Activated CD8-positive, alpha-beta memory T cell treated with anti-CD3 and anti-CD28 coated beads for 36 hours (primary cell): ENCODE measurements at regions not wholly inside any gene's neighbourhood (a gene's known extent, or its start where the extent isn't known, plus 50 kb on each side); places are given as distances from the start of the nearest gene placed in this dataset.

Source experiments
- CTCF ChIA-PET: fragments of 350-600 bp; sonication (Branson Sonifier 250); formaldehyde crosslinking; loops from one replicate; lab custom pipeline; 2021; ENCODE audit warnings: antibody characterized with exemption; lab: Charles Lee
- POLR2A ChIA-PET: fragments of 350-600 bp; sonication (Branson Sonifier 250); formaldehyde crosslinking; loops from one replicate; lab custom pipeline; 2021; ENCODE audit warnings: antibody characterized with exemption; lab: Charles Lee

DNA sequence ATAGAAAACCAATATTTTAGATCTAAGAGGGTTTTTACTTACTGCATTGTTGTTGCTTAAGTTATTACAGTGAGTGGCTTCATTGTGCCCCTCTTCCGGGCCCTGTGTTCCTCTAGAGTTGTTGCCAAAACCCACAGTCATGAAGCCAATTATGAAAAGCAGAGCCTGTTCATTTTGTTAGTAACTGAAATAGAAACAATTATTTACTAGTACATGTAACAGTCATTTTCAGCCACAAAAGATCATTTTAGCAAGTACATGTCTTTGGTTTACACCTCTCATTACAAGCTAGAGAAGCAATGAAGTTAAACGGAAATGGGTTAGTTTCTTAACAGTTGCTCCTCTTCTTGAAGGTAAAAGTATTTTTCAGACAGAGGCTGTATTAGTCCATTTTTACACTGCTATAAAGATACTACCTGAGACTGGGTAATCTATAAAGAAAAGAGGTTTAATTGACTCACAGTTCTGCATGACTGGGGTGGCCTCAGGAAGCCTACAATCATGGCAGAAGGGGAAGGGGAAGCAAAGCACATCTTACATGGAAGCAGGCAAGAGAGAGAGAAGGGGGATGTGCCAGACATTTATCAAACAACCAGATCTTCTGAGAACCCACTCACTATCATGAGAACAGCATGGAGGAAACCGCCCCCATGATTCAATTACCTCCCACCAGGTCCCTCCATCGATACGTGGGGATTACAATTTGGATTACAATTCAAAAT, 380.5 kb downstream of the SFMBT2 start:
- ChIA-PET POLR2A (no interaction called here), CTCF (no interaction called here)

DNA sequence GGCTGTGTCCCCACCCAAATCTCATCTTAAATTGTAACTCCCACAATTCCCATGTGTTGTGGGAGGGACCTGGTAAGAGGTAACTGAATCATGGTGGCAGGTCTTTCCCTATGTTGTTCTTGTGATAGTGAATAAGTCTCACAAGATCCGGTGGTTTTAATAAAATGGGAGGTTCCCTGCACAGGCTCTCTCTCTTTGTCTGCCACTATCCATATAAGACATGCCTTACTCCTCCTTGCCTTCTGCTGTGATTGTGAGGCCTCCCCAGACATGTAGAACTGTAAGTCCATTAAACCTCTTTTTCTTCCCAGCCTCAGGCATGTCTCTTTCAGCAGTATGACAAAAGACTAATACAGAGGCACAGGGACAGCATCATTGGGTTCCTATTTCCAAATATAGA, 381.2 kb downstream of the SFMBT2 start:
- ChIA-PET POLR2A (interaction anchor here (0.5 kb wide), 1 partner anchor 381 kb away, joined by 5 read pairs; the partner anchor contains the start of gene SFMBT2), CTCF (no interaction called here)

- ChIA-PET CTCF (interaction anchor here (1.3 kb wide), 1 partner anchor 109 kb away, joined by 6 read pairs; no protein-coding TSS in a partner anchor), POLR2A (no interaction called here)
Observed at GRCh38 chr10:7028809-7029166, 382.0 kb downstream of the SFMBT2 start.

DNA sequence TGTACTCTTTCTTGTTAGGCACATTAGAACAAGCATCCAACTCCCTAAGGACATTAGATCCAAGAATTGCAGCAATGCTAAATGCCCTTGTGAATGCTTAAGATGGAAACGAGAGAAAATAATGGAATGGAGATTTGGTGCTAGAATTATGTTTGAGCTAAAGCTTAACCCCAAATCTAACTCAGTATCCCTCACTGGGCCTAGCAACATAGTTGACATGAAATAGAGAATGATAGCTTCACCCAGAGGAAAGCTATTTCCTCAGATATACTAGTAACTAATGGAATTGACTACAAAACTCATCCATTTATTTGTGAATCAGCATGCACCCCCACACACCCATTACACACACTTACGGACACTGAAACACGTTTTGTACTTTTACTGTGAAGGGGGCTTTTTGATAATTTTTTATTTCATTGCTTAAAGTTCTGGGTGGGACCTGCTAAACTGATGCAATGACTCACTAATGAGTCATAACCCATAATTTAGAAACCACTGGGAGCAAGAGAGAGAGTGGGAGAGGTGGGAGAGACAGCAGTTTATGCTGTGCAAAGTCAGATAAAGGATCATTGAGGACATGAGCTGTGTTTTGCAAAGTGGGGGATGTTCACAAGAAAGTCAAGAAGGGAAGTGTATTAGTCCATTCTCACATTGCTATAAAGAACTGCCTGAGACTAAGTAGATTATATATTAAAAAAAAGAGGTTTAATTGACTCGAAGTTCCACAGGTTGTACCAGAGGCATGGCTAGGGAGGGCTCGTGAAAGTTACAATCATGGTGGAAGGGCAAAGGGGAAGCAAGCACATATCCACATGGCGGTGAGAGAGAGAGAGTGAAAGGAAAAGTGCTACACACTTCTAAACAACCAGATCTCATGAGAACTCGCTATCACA, 382.7 kb downstream of the SFMBT2 start:
- ChIA-PET POLR2A (no interaction called here), CTCF (interaction anchor here (1.3 kb wide), 1 partner anchor 108 kb away, joined by 6 read pairs; no protein-coding TSS in a partner anchor)

GRCh38 chr10:7027237-7027912, 383.5 kb downstream of the SFMBT2 start:
- CTCF ChIA-PET, result interaction anchor here (1.3 kb wide), 1 partner anchor 107 kb away, joined by 6 read pairs; no protein-coding TSS in a partner anchor
- POLR2A ChIA-PET, result interaction anchor here (0.6 kb wide), 1 partner anchor 383 kb away, joined by 5 read pairs; the partner anchor contains the start of gene SFMBT2

DNA sequence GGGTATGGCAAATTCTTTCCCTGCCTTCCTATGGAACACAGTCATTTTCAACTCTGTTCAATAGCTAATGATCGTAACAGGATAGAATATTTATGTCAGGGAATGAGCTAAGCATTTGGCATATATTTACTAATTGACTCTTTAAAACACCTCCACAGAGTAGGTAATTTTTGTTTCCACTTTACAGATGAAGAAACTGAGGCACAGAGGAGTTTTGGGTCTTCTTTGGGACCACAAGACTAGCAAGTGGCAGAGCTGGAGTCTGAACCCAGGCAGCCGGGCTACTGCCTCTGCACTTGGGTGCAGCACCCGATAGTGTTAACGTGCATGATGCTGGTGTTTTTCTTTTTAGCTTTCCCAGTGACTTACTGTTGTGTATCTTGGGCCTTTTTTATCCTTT, 384.0 kb downstream of the SFMBT2 start:
- CTCF ChIA-PET, result interaction anchor here (0.7 to 1.0 kb wide), 2 partner anchors 20 to 107 kb away, joined by 3 read pairs; no protein-coding TSS in a partner anchor
- POLR2A ChIA-PET, result interaction anchor here (0.6 kb wide), 1 partner anchor 384 kb away, joined by 5 read pairs; the partner anchor contains the start of gene SFMBT2

- POLR2A ChIA-PET, result no interaction called here
- CTCF ChIA-PET, result no interaction called here
Observed at GRCh38 chr10:7025296-7025695, 385.5 kb downstream of the SFMBT2 start.

GRCh38 chr10:7015457-7015856, 395.4 kb downstream of the SFMBT2 start:
- ChIA-PET POLR2A (no interaction called here), CTCF (no interaction called here)

GRCh38 chr10:7014721-7015120, 396.1 kb downstream of the SFMBT2 start:
- CTCF ChIA-PET, result no interaction called here
- POLR2A ChIA-PET, result no interaction called here

DNA sequence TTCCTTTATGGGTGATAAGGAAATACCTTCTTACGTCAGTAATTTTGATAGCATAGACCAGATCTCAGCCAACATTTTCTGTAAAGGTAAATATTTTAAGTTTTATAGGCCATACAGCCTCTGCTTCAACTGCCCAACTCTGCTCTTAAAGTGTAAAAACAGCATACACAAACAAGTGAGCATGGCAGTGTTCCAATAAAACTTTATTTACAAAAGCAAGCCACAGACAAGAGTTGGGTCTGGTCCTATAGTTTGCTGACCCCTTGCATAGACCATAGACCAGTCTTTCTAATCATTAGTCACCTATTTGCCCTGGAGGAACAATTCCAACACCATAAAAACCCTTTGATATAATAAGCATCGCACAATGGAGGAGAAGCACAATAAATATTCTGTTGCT, 398.8 kb downstream of the SFMBT2 start:
- CTCF ChIA-PET, result no interaction called here
- POLR2A ChIA-PET, result no interaction called here

GRCh38 chr10:7008645-7009044, 402.2 kb downstream of the SFMBT2 start:
- POLR2A ChIA-PET, result no interaction called here
- CTCF ChIA-PET, result no interaction called here

GRCh38 chr10:7007600-7008190, 403.1 kb downstream of the SFMBT2 start:
- POLR2A ChIA-PET, result no interaction called here
- CTCF ChIA-PET, result interaction anchor here (1.3 kb wide), 1 partner anchor 91 kb away, joined by 3 read pairs; no protein-coding TSS in a partner anchor

- POLR2A ChIA-PET, result no interaction called here
- CTCF ChIA-PET, result interaction anchor here (1.3 kb wide), 1 partner anchor 90 kb away, joined by 3 read pairs; no protein-coding TSS in a partner anchor
Observed at GRCh38 chr10:7006566-7006965, 404.3 kb downstream of the SFMBT2 start.

DNA sequence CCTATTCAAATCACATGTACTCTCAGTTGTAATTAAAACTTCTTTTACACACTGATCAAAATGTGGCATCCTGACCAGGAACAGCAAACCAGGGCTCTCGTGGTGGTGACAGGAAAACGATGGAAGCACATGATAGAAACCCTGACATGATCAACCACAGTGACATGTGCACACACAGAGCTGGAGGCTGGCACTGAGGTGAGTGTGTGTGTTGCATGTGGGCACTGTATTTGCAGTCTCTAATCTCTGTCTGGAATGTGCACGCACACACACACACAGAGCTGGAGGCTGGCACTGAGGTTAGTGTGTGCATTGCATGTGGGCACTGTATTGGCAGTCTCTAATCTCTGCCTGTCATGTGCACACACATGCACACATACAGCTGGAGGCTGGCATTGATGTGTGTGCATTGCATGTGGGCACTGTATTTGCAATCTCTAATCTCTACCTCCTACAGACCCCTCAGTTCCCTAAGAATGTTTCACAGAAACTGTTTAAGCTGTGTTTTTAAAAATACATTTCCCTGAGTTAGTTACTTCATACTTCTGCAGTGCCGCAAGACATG, 406.9 kb downstream of the SFMBT2 start:
- POLR2A ChIA-PET, result no interaction called here
- CTCF ChIA-PET, result no interaction called here

GRCh38 chr10:7000061-7000460, 410.8 kb downstream of the SFMBT2 start:
- CTCF ChIA-PET, result no interaction called here
- POLR2A ChIA-PET, result no interaction called here

DNA sequence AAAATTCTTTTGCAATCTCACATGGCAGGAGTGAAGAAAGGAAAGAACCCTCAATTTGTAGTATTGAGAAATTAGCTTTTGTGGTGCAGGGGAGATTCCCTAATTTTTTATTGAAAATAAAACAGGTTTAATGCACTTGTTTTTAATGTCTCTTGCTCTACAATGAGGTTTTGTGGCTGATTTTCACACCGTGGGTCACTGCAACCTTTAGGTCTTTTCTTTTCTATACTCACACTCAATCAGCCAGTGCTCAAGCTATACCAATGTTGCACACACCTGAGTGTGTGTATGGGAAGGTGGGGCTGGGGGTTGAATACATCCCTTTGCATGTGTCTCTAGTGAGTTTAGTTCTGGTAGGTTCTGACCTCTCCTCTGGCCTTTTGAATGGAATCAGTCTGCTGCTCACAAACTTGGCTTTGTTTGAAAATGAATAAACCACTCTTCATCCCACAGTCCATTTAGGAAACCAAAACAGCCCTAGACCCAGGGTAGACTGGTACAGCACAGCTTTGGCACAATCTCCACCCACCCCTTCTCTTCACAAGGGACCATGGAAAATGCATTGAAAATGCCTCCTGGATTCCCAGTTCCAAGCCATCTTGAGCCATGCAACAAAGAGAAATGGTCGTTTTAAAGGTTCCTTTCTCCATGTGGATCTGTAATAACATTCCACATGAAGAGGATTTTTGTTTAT, 411.5 kb downstream of the SFMBT2 start:
- ChIA-PET POLR2A (no interaction called here), CTCF (interaction anchor here (0.6 kb wide), 1 partner anchor 119 kb away, joined by 3 read pairs; no protein-coding TSS in a partner anchor)

GRCh38 chr10:6997509-6997908, 413.3 kb downstream of the SFMBT2 start:
- ChIA-PET CTCF (no interaction called here), POLR2A (interaction anchor here (0.6 kb wide), 1 partner anchor 36 kb away, joined by 7 read pairs; no protein-coding TSS in a partner anchor)

DNA sequence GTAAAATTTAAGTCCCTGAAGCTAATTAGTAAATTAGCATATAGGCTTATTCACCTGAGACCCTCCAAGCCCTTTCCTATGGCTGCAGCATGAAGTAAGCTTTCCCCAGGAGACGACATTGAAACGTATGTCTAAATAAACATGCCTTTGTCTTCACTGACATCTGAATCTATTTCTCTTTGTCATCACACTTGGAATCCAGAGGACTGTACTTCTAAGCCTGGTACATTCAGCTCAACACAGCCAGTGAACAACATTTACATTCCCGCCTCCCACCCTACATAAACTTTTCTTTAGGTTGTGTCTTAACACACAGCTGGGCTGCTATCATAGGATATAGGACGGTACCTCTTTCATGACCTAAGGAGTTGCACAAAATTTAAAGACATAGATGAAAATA, 414.4 kb downstream of the SFMBT2 start:
- CTCF ChIA-PET, result no interaction called here
- POLR2A ChIA-PET, result no interaction called here
